ENCODE measurements at regions not wholly inside any gene's neighbourhood (a gene's known extent, or its start where the extent isn't known, plus 50 kb on each side); places are given as distances from the start of the nearest gene placed in this dataset.

DNA sequence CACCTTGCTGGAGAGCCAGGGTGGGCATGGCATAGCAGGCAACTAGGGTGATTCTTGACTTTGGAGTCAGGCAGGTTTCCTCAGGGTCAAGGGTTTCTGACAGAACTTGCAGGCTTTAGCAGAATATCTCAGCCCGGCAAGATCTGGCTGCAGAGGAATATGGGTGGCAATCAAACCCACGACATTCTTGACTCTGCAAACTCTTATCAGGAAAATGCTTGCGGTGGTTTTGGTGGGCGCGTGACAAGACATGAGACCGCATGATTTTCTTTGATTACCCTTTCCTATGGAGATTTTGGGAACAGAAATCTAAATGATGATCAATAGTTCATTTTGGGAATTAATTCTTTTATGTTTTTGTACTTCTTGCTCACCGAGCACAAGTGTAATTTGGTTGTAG is 449.5 kb downstream of the VRK1 start:
- Histone ChIP-seq H3K9ac (replicated peaks; ENCODE audit: extremely low read depth, insufficient read depth, low read length) (no peak overlapping the region), H3K4me1 (ENCODE audit: control insufficient read depth, extremely low read depth, insufficient read depth, low read length) (no peaks in the 10 kb centered on the region), H3K9me3 (replicated peaks; ENCODE audit: control insufficient read depth, insufficient read depth, low read length) (peaks cover 2% of the 10 kb centered on the region), H3K4me3 (replicated peaks in 1 of 3; ENCODE audit: insufficient read depth in 1 of 3, low read depth in 1 of 3, low read length in 3 of 3) (no peak overlapping the region), H3K79me2 (ENCODE audit: control insufficient read depth, insufficient read depth, low read length) (no peaks in the 10 kb centered on the region), H4K20me1 (replicated peaks; ENCODE audit: control insufficient read depth, extremely low read depth, insufficient read depth, low read length) (no peaks in the 10 kb centered on the region), H3K36me3 (ENCODE audit: control insufficient read depth in 2 of 2, extremely low read depth in 1 of 2, insufficient read depth in 2 of 2, low read length in 2 of 2) (no peaks in the 10 kb centered on the region), H3K27ac (ENCODE audit: insufficient read depth, low read depth, low read length) (no peak overlapping the region), H3K9me1 (replicated peaks; ENCODE audit: control insufficient read depth, extremely low read depth, insufficient read depth, low read length) (no peaks in the 10 kb centered on the region), H3K4me2 (ENCODE audit: insufficient read depth, low read length) (no peak overlapping the region), H2AFZ (ENCODE audit: low read depth, low read length) (no peak overlapping the region), H3K27me3 (ENCODE audit: control insufficient read depth in 2 of 2, insufficient read depth in 2 of 2, low read length in 2 of 2) (no peaks in the 10 kb centered on the region)
- DNase-seq (ENCODE audit: low read depth, low spot score) (no peak), FAIRE-seq (no peak)
- intact Hi-C loops (cut with micrococcal nuclease) (no loop called here), dilution Hi-C loops (cut with MboI; ENCODE audit: extremely low pct_ligation_motif_present, low sequenced_read_pairs) (no loop called here)
- ChIA-PET CTCF (no interaction called here), POLR2A (no interaction called here)
- no TSS peak for BruUV-seq (replicated peaks)
- TF ChIP-seq POLR2A (IDR thresholded peaks at IDR 0.05; ENCODE audit: low read depth, low read length) (no peak), POLR2AphosphoS5 (IDR thresholded peaks at IDR 0.05; ENCODE audit: insufficient read depth, low read depth, low read length) (no peak)

DNA sequence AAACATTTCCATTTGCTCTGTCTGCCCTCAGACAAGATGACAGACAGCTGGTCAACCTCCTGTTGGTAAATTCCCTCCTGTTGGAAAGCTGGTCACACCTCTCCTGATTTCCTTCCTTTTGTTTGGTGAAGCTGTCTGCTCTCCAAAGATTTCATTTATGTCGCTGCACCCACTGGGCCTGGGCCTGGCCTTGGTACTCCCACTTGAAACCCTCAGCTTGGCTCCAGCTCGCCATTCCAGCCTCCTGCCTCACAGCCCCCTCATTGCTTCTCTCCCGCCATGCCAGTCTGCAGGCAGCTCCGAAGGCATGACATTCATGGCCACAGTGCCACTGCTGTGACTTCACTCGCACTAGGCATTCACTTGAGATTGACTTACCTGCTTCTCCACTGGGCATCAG is 451.8 kb downstream of the VRK1 start:
- no TSS peak for BruUV-seq (replicated peaks)
- H4K20me1 ChIP-seq (replicated peaks; ENCODE audit: control insufficient read depth, extremely low read depth, insufficient read depth, low read length) = no peaks in the 10 kb centered on the region
- intact Hi-C loops (cut with micrococcal nuclease) (no loop called here), dilution Hi-C loops (cut with MboI; ENCODE audit: extremely low pct_ligation_motif_present, low sequenced_read_pairs) (no loop called here)
- H3K36me3 ChIP-seq (ENCODE audit: control insufficient read depth in 2 of 2, extremely low read depth in 1 of 2, insufficient read depth in 2 of 2, low read length in 2 of 2) = no peaks in the 10 kb centered on the region
- no peak overlapping the region for H3K4me3 ChIP-seq (replicated peaks in 1 of 3; ENCODE audit: insufficient read depth in 1 of 3, low read depth in 1 of 3, low read length in 3 of 3)
- peaks cover 2% of the 10 kb centered on the region for H3K9me3 ChIP-seq (replicated peaks; ENCODE audit: control insufficient read depth, insufficient read depth, low read length)
- H3K9ac ChIP-seq (replicated peaks; ENCODE audit: extremely low read depth, insufficient read depth, low read length) = no peak overlapping the region
- POLR2A ChIA-PET = no interaction called here
- no peaks in the 10 kb centered on the region for H3K9me1 ChIP-seq (replicated peaks; ENCODE audit: control insufficient read depth, extremely low read depth, insufficient read depth, low read length)
- FAIRE-seq = no peak
- H3K4me1 ChIP-seq (ENCODE audit: control insufficient read depth, extremely low read depth, insufficient read depth, low read length) = no peaks in the 10 kb centered on the region
- no peak for DNase-seq (ENCODE audit: low read depth, low spot score)
- H3K4me2 ChIP-seq (ENCODE audit: insufficient read depth, low read length) = no peak overlapping the region
- no peak overlapping the region for H2AFZ ChIP-seq (ENCODE audit: low read depth, low read length)
- CTCF ChIA-PET = no interaction called here
- no peaks in the 10 kb centered on the region for H3K79me2 ChIP-seq (ENCODE audit: control insufficient read depth, insufficient read depth, low read length)
- TF ChIP-seq JUN (IDR thresholded peaks at IDR 0.05; ENCODE audit: borderline replicate concordance, insufficient read depth, insufficient read length, low read depth) (no peak), EZH2 (IDR thresholded peaks at IDR 0.05; ENCODE audit: borderline replicate concordance, low read depth, low read length, severe bottlenecking) (no peak)
- H3K27me3 ChIP-seq (ENCODE audit: control insufficient read depth in 2 of 2, insufficient read depth in 2 of 2, low read length in 2 of 2) = no peaks in the 10 kb centered on the region
- H3K27ac ChIP-seq (ENCODE audit: insufficient read depth, low read depth, low read length) = no peak overlapping the region
